Activated B cell treated with CpG ODN at 0.5 μM for 24 hours (primary cell): ENCODE measurements at regions not wholly inside any gene's neighbourhood (a gene's known extent, or its start where the extent isn't known, plus 50 kb on each side); places are given as distances from the start of the nearest gene placed in this dataset.

ENCODE experiments used
- ATAC-seq: fragments of 200-7000 bp; cut with Tn5 transposase; one replicate; pipeline ENCODE4 v1.10.0; 2021; ENCODE audit warnings: low read depth, mild to moderate bottlenecking, moderate library complexity
- CTCF ChIA-PET: fragments of 350-600 bp; sonication (Branson Sonifier 250); formaldehyde crosslinking; loops from one replicate; lab custom pipeline; 2021; ENCODE audit warnings: antibody characterized with exemption; lab: Charles Lee
- POLR2A ChIA-PET: fragments of 350-600 bp; sonication (Branson Sonifier 250); formaldehyde crosslinking; loops from one replicate; lab custom pipeline; 2021; ENCODE audit warnings: antibody characterized with exemption; lab: Charles Lee
- DNase-seq: peaks from one replicate; pipeline ENCODE4 v3.0.0; 2022
- H3K27ac Mint-ChIP-seq: one replicate; pipeline ENCODE4 v1.8.0; 2020; ENCODE audit warnings: mixed read lengths
- H3K27me3 Mint-ChIP-seq: one replicate; pipeline ENCODE4 v1.8.0; 2021; ENCODE audit warnings: mixed read lengths
- H3K36me3 Mint-ChIP-seq: one replicate; pipeline ENCODE4 v1.8.0; 2021; ENCODE audit warnings: low read depth, mixed read lengths
- H3K4me1 Mint-ChIP-seq: one replicate; pipeline ENCODE4 v1.8.0; 2021; ENCODE audit warnings: mixed read lengths
- H3K4me3 Mint-ChIP-seq: one replicate; pipeline ENCODE4 v1.8.0; 2020; ENCODE audit warnings: mild to moderate bottlenecking, mixed read lengths
- H3K9me3 Mint-ChIP-seq: one replicate; pipeline ENCODE4 v1.8.0; 2020; ENCODE audit warnings: mixed read lengths
- intact Hi-C: fragments of 100-400 bp; cut with micrococcal nuclease; formaldehyde crosslinking; loops from one replicate; pipeline ENCODE4 v1.15.1; 2024
- TF ChIP-seq, protein P1 (sequence below): fragments of 200-600 bp; IDR thresholded peaks from one replicate; pipeline ENCODE4 v1.8.0; 2022; ENCODE audit warnings: antibody characterized with exemption, mild to moderate bottlenecking

DNA sequence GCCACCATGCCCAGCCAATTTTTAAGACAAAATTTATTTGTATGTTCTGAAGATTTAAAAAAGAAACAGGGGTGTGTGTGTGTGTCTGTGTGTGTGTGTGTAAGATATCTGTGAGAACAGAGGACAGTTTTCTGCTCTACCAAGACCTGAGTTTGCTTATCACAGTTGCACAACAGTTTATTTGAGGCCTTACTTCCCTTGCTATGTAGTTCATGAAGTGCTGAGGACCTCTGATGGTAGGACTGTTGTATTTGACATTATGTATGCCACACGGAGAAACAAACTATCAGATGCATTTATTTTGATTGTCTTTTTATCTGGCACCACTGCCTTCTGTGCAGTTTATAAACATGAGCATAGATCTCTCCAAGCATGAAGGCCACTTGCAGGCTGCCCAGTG, 355.2 kb downstream of the PBX1 start:
- Mint-ChIP-seq H3K36me3 (no peaks in the 10 kb centered on the region), H3K27ac (no peak overlapping the region), H3K4me1 (no peaks in the 10 kb centered on the region), H3K9me3 (no peaks in the 10 kb centered on the region), H3K4me3 (no peak overlapping the region), H3K27me3 (no peaks in the 10 kb centered on the region)
- ChIA-PET POLR2A (no interaction called here), CTCF (no interaction called here)
- TF ChIP-seq, protein P1, sequence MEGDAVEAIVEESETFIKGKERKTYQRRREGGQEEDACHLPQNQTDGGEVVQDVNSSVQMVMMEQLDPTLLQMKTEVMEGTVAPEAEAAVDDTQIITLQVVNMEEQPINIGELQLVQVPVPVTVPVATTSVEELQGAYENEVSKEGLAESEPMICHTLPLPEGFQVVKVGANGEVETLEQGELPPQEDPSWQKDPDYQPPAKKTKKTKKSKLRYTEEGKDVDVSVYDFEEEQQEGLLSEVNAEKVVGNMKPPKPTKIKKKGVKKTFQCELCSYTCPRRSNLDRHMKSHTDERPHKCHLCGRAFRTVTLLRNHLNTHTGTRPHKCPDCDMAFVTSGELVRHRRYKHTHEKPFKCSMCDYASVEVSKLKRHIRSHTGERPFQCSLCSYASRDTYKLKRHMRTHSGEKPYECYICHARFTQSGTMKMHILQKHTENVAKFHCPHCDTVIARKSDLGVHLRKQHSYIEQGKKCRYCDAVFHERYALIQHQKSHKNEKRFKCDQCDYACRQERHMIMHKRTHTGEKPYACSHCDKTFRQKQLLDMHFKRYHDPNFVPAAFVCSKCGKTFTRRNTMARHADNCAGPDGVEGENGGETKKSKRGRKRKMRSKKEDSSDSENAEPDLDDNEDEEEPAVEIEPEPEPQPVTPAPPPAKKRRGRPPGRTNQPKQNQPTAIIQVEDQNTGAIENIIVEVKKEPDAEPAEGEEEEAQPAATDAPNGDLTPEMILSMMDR, result no peak
- no peak for ATAC-seq
- DNase-seq, result no peak
- intact Hi-C loops, result no loop called here

DNA sequence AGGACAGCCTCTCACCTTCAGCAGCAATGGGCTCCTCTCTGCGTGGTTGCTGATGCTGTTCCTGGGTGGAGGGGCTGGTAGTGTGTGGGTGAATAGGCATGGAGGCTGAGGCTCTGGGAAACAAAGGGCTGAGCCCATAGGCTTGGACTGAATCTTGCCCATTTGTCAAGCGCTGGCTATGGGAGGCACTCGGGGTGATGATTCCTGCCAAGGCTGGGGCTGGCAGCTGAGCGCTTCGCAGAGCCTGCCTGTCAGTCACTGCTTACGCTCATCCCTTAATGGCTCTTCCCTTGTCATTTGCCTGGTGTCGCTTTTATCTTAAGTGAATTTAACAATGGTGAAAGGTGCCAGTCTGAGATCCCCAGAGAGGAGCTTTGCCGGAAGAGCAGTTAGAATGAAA, 353.3 kb downstream of the PBX1 start:
- TF ChIP-seq, protein P1, result no peak
- ChIA-PET CTCF (no interaction called here), POLR2A (no interaction called here)
- no peak overlapping the region for H3K4me3 Mint-ChIP-seq
- H3K27ac Mint-ChIP-seq, result no peak overlapping the region
- intact Hi-C loops, result no loop called here
- H3K4me1 Mint-ChIP-seq, result no peaks in the 10 kb centered on the region
- no peak for ATAC-seq
- H3K36me3 Mint-ChIP-seq, result no peaks in the 10 kb centered on the region
- H3K9me3 Mint-ChIP-seq, result no peaks in the 10 kb centered on the region
- no peak for DNase-seq
- no peaks in the 10 kb centered on the region for H3K27me3 Mint-ChIP-seq

DNA sequence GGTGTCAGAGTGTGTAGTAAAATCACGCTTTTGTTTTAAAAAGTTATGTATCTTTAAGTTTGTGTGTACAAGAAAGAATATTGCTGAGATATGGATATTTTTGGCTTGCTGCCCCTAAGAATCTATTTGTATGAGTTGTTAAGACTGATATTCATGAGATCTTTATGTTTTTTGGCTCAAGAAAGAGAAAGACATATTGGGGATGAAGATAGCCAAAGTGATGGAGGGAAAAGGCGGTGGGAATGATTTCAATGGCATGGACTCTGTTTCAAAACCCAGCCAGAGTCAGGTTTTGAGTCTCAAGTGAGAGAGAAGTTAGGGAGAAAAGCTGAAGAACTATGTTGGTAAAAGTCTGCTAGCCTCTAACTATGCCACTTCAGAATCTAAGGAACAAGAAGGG, 351.7 kb downstream of the PBX1 start:
- POLR2A ChIA-PET, result no interaction called here
- no peak overlapping the region for H3K27ac Mint-ChIP-seq

DNA sequence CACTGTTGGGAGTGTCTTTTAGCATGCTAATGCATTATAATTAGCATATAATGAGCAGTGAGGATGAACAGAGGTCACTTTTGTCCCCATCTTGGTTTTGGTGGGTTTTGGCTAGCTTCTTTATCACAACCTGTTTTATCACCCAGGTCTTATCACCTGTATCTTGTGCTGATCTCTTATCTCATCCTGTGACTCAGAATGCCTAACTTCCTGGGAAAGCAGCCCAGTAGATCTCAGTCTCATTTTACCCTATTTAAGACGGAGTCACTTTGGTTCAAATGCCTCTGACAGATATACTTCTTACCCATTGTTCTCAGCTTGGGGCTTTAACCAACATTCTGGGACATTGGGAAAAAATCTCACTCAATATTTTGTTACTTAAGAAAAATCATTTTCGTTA, 348.7 kb downstream of the PBX1 start:
- H3K9me3 Mint-ChIP-seq, result no peaks in the 10 kb centered on the region
- TF ChIP-seq, protein P1, result no peak
- no peak overlapping the region for H3K4me3 Mint-ChIP-seq
- H3K4me1 Mint-ChIP-seq, result no peaks in the 10 kb centered on the region
- intact Hi-C loops, result no loop called here
- H3K27ac Mint-ChIP-seq, result no peak overlapping the region
- H3K36me3 Mint-ChIP-seq, result no peaks in the 10 kb centered on the region
- no peak for DNase-seq
- ATAC-seq, result no peak
- POLR2A ChIA-PET, result no interaction called here
- CTCF ChIA-PET, result no interaction called here
- no peaks in the 10 kb centered on the region for H3K27me3 Mint-ChIP-seq

More for the DNA sequence above, 351.7 kb downstream of the PBX1 start:
- CTCF ChIA-PET, result no interaction called here
- Mint-ChIP-seq H3K27me3 (no peaks in the 10 kb centered on the region), H3K4me1 (no peaks in the 10 kb centered on the region), H3K4me3 (no peak overlapping the region), H3K9me3 (no peaks in the 10 kb centered on the region), H3K36me3 (no peaks in the 10 kb centered on the region)
- no peak for DNase-seq
- TF ChIP-seq, protein P1, result no peak
- intact Hi-C loops, result no loop called here
- ATAC-seq, result no peak

DNA sequence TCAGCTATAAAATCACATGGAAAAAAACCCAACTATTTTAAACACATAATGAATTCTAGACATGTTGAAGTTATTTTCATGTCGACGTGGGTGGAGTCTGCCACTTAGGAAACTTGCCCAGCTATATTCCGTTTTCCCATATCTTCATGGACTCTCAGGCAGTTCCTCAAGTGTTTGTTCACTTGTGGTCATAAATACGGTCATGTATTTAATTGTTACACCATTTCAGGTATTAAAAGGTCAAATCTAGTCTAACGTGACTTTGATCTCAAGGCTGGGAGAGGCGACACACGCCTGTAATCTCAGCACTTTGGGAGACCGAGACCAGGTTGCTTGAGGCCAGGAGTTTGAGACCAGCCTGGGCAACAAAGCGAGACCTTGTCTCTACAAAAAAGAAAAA, 346.9 kb downstream of the PBX1 start:
- ATAC-seq (no peak), DNase-seq (no peak)
- intact Hi-C loops, result no loop called here
- H3K4me3 Mint-ChIP-seq, result no peak overlapping the region
- POLR2A ChIA-PET, result no interaction called here
- H3K27me3 Mint-ChIP-seq, result no peaks in the 10 kb centered on the region
- TF ChIP-seq, protein P1, result no peak
- CTCF ChIA-PET, result no interaction called here
- no peaks in the 10 kb centered on the region for H3K9me3 Mint-ChIP-seq
- H3K4me1 Mint-ChIP-seq, result no peaks in the 10 kb centered on the region
- no peak overlapping the region for H3K27ac Mint-ChIP-seq
- no peaks in the 10 kb centered on the region for H3K36me3 Mint-ChIP-seq
